HEK293 (cell line): ENCODE measurements at regions not wholly inside any gene's neighbourhood (a gene's known extent, or its start where the extent isn't known, plus 50 kb on each side); places are given as distances from the start of the nearest gene placed in this dataset.
"Not testable (repeated sequence)": the region's sequence is repeated elsewhere in the genome, so short reads cannot be mapped to it uniquely, and the experiment has no call there.

ENCODE experiments used
- CTCF ChIA-PET: fragments of 350-600 bp; formaldehyde crosslinking; extraction: SDS; loops from one replicate; lab custom pipeline; 2021; ENCODE audit warnings: antibody characterized with exemption; lab: Yijun Ruan, JAX
- POLR2A ChIA-PET: fragments of 300-600 bp; formaldehyde crosslinking; extraction: SDS; loops from one replicate; lab custom pipeline; 2020; ENCODE audit warnings: antibody characterized with exemption, inconsistent platforms; lab: Yijun Ruan, JAX
- H3K27ac ChIP-seq: fragments of 200-500 bp; sonication (Bioruptor generic); 2 replicates; pipeline ENCODE4 v1.5.1; 2014; ENCODE audit warnings: low read depth, low read length, control low read depth, inconsistent platforms; ENCODE audit errors: extremely low read depth
- H3K36me3 ChIP-seq, 2 experiments: fragments of 200-500 bp in 1 of 2; sonication (Bioruptor generic) in 1 of 2; 1 replicate in 1 of 2; 2 replicates in 1 of 2; pipeline ENCODE4 v1.5.1; 2014 to 2017; ENCODE audit warnings: inconsistent platforms in 2 of 2, low read length in 2 of 2; ENCODE audit not compliant: control insufficient read depth in 2 of 2, insufficient read depth in 1 of 2
- H3K4me1 ChIP-seq: fragments of 200-500 bp; sonication (Bioruptor generic); 2 replicates; pipeline ENCODE4 v1.5.1; 2014; ENCODE audit warnings: mild to moderate bottlenecking, low read length, inconsistent platforms; ENCODE audit not compliant: control insufficient read depth, insufficient read depth
- H3K4me3 ChIP-seq: 2 replicates; pipeline ENCODE4 v1.5.1; 2011; ENCODE audit warnings: low read depth, mild to moderate bottlenecking, control low read depth, low read length, moderate library complexity
- H3K9me3 ChIP-seq: fragments of 200-500 bp; sonication (Bioruptor generic); 2 replicates; pipeline ENCODE4 v1.5.1; 2014; ENCODE audit warnings: low read depth, low read length, inconsistent platforms; ENCODE audit not compliant: control insufficient read depth, insufficient read depth
- BCL11A ChIP-seq: fragments of 450-650 bp; formaldehyde crosslinking; IDR thresholded peaks from 2 replicates; pipeline ENCODE4 v1.5.1; 2016; ENCODE audit warnings: low read depth, missing biosample characterization, missing genetic modification characterization
- GFI1B ChIP-seq: fragments of 450-650 bp; formaldehyde crosslinking; IDR thresholded peaks from 2 replicates; pipeline ENCODE4 v1.5.1; 2016; ENCODE audit warnings: missing biosample characterization, missing genetic modification characterization
- GLI2 ChIP-seq: fragments of 450-650 bp; formaldehyde crosslinking; IDR thresholded peaks from 2 replicates; pipeline ENCODE4; 2017; ENCODE audit warnings: missing biosample characterization, missing genetic modification characterization, low read depth, borderline replicate concordance
- HOXD13 ChIP-seq: sonication (generic); formaldehyde crosslinking; IDR thresholded peaks from 2 replicates; pipeline ENCODE4 v1.8.0; 2022; ENCODE audit warnings: missing genetic modification reagents, borderline replicate concordance
- PRDM6 ChIP-seq: fragments of 450-650 bp; formaldehyde crosslinking; IDR thresholded peaks from 2 replicates; pipeline ENCODE4 v1.5.1; 2017; ENCODE audit warnings: missing biosample characterization, missing genetic modification characterization
- REPIN1 ChIP-seq: fragments of 450-650 bp; formaldehyde crosslinking; IDR thresholded peaks from 2 replicates; pipeline ENCODE4 v1.5.1; 2017; ENCODE audit warnings: missing biosample characterization, missing genetic modification characterization, low read depth
- SCRT1 ChIP-seq: fragments of 450-650 bp; formaldehyde crosslinking; IDR thresholded peaks from 2 replicates; pipeline ENCODE4 v1.5.1; 2016; ENCODE audit warnings: missing biosample characterization, missing genetic modification characterization, borderline replicate concordance
- SP3 ChIP-seq: fragments of 450-650 bp; formaldehyde crosslinking; IDR thresholded peaks from 2 replicates; pipeline ENCODE4 v1.5.1; 2016; ENCODE audit warnings: missing biosample characterization, missing genetic modification characterization
- ZBTB21 ChIP-seq: fragments of 450-650 bp; formaldehyde crosslinking; IDR thresholded peaks from 2 replicates; pipeline ENCODE4 v1.5.1; 2017; ENCODE audit warnings: missing biosample characterization, missing genetic modification characterization
- ZNF146 ChIP-seq: fragments of 450-650 bp; formaldehyde crosslinking; IDR thresholded peaks from 2 replicates; pipeline ENCODE4 v1.5.1; 2016; ENCODE audit warnings: missing biosample characterization, missing genetic modification characterization
- ZNF155 ChIP-seq: fragments of 450-650 bp; formaldehyde crosslinking; IDR thresholded peaks from 2 replicates; pipeline ENCODE4 v1.5.1; 2016; ENCODE audit warnings: missing biosample characterization, missing genetic modification characterization
- ZNF175 ChIP-seq: fragments of 450-650 bp; formaldehyde crosslinking; IDR thresholded peaks from 2 replicates; pipeline ENCODE4 v1.5.1; 2016; ENCODE audit warnings: missing biosample characterization, missing genetic modification characterization
- ZNF23 ChIP-seq: fragments of 450-650 bp; formaldehyde crosslinking; IDR thresholded peaks from 2 replicates; pipeline ENCODE4 v1.5.1; 2016; ENCODE audit warnings: missing biosample characterization, missing genetic modification characterization, borderline replicate concordance
- ZNF24 ChIP-seq: fragments of 450-650 bp; formaldehyde crosslinking; IDR thresholded peaks from 2 replicates; pipeline ENCODE4 v1.5.1; 2016; ENCODE audit warnings: missing biosample characterization, missing genetic modification characterization
- ZNF274 ChIP-seq, 2 experiments: fragments of 200-500 bp in 1 of 2; fragments of 450-650 bp in 1 of 2; sonication (Bioruptor generic) in 1 of 2; formaldehyde crosslinking in 1 of 2; IDR thresholded peaks; 2 replicates each; pipeline versions ENCODE4 v1.5.1 to v1.6.1; 2014 to 2016; ENCODE audit warnings: borderline replicate concordance in 1 of 2, inconsistent platforms in 1 of 2, low read length in 1 of 2, missing biosample characterization in 1 of 2, missing genetic modification characterization in 1 of 2
- ZNF280C ChIP-seq: fragments of 450-650 bp; formaldehyde crosslinking; IDR thresholded peaks from 2 replicates; pipeline ENCODE4 v1.5.1; 2016; ENCODE audit warnings: missing biosample characterization, missing genetic modification characterization
- ZNF292 ChIP-seq: fragments of 450-650 bp; formaldehyde crosslinking; IDR thresholded peaks from 2 replicates; pipeline ENCODE4 v1.5.1; 2016; ENCODE audit warnings: low read depth, missing biosample characterization, missing genetic modification characterization, borderline replicate concordance
- ZNF302 ChIP-seq: fragments of 450-650 bp; formaldehyde crosslinking; IDR thresholded peaks from 2 replicates; pipeline ENCODE4 v1.5.1; 2016; ENCODE audit warnings: missing biosample characterization, missing genetic modification characterization, low read depth
- ZNF354C ChIP-seq: fragments of 450-650 bp; formaldehyde crosslinking; IDR thresholded peaks from 2 replicates; pipeline ENCODE4 v1.5.1; 2016; ENCODE audit warnings: missing biosample characterization, missing genetic modification characterization, low read depth, borderline replicate concordance
- ZNF548 ChIP-seq: fragments of 450-650 bp; formaldehyde crosslinking; IDR thresholded peaks from 2 replicates; pipeline ENCODE4 v1.5.1; 2016; ENCODE audit warnings: missing biosample characterization, missing genetic modification characterization
- ZNF558 ChIP-seq: fragments of 450-650 bp; formaldehyde crosslinking; IDR thresholded peaks from 2 replicates; pipeline ENCODE4 v1.5.1; 2016; ENCODE audit warnings: missing biosample characterization, missing genetic modification characterization
- ZNF560 ChIP-seq: fragments of 450-650 bp; formaldehyde crosslinking; IDR thresholded peaks from 2 replicates; pipeline ENCODE4 v1.5.1; 2017; ENCODE audit warnings: missing biosample characterization, missing genetic modification characterization, borderline replicate concordance
- ZNF561 ChIP-seq: fragments of 450-650 bp; IDR thresholded peaks from 2 replicates; pipeline ENCODE4 v1.5.1; 2018; ENCODE audit warnings: missing biosample characterization, missing genetic modification characterization, borderline replicate concordance
- ZNF596 ChIP-seq: fragments of 450-650 bp; IDR thresholded peaks from 2 replicates; pipeline ENCODE4 v1.5.0; 2018; ENCODE audit warnings: missing biosample characterization, mild to moderate bottlenecking, missing genetic modification characterization, moderate library complexity
- ZNF623 ChIP-seq: fragments of 450-650 bp; formaldehyde crosslinking; IDR thresholded peaks from 2 replicates; pipeline ENCODE4 v1.5.1; 2016; ENCODE audit warnings: missing biosample characterization, missing genetic modification characterization
- ZNF624 ChIP-seq: fragments of 450-650 bp; formaldehyde crosslinking; IDR thresholded peaks from 2 replicates; pipeline ENCODE4 v1.5.1; 2017; ENCODE audit warnings: missing biosample characterization, missing genetic modification characterization
- ZNF658 ChIP-seq: fragments of 450-650 bp; formaldehyde crosslinking; IDR thresholded peaks from 2 replicates; pipeline ENCODE4; 2016; ENCODE audit warnings: missing biosample characterization, missing genetic modification characterization
- ZNF777 ChIP-seq: fragments of 450-650 bp; formaldehyde crosslinking; IDR thresholded peaks from 2 replicates; pipeline ENCODE4 v1.5.1; 2017; ENCODE audit warnings: missing biosample characterization, missing genetic modification characterization, borderline replicate concordance
- ZNF785 ChIP-seq: fragments of 450-650 bp; formaldehyde crosslinking; IDR thresholded peaks from 2 replicates; pipeline ENCODE4 v1.5.1; 2016; ENCODE audit warnings: missing biosample characterization, missing genetic modification characterization
- TF ChIP-seq, protein P1 (sequence below): fragments of 450-650 bp; formaldehyde crosslinking; IDR thresholded peaks from 2 replicates; pipeline ENCODE4 v1.5.1; 2016; ENCODE audit warnings: missing biosample characterization, missing genetic modification characterization

DNA sequence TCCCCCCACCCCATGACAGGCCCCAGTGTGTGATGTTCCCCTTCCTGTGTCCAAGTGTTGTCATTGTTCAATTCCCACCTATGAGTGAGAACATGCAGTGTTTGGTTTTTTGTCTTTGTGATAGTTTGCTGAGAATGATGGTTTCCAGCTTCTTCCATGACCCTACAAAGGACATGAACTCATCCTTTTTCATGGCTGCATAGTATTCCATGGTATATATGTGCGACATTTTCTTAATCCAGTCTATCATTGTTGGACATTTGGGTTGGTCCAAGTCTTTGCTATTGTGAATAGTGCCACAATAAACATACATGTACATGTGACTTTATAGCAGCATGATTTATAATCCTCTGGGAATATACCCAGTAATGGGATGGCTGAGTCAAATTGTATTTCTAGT, 927.9 kb downstream of the PLA2G4A start:
- H3K27ac ChIP-seq = not testable (repeated sequence)
- TF ChIP-seq ZNF146 (tag by site-specific recombination) = peak; percentile 84
- TF ChIP-seq, all 188 proteins: peak for 1; not testable (repeated sequence) for 187
- CTCF ChIA-PET, POLR2A ChIA-PET, H3K36me3 ChIP-seq, H3K4me3 ChIP-seq, H3K9me3 ChIP-seq, H3K4me1 ChIP-seq: not testable (repeated sequence)

GRCh38 chr1:187759825-187760333, 931.1 kb downstream of the PLA2G4A start:
- Histone ChIP-seq H3K27ac (no peak overlapping the region), H3K4me1 (no peaks in the 10 kb centered on the region), H3K36me3 (no peaks in the 10 kb centered on the region), H3K4me3 (no peak overlapping the region), H3K9me3 (no peaks in the 10 kb centered on the region)
- CTCF ChIA-PET = no interaction called here
- POLR2A ChIA-PET = no interaction called here
- TF ChIP-seq ZNF624 (no peak), ZNF292 (no peak), ZNF785 (tag by site-specific recombination) (no peak), ZNF561 (no peak), ZBTB21 (tag by site-specific recombination) (no peak), BCL11A (no peak), ZNF302 (tag by site-specific recombination) (no peak), ZNF24 (tag by site-specific recombination) (no peak), GLI2 (tag by site-specific recombination) (no peak), ZNF274 (IDR thresholded peaks at IDR 0.05; ENCODE audit: low read length) (no peak), ZNF274 (tag by site-specific recombination; IDR thresholded peaks at IDR 0.05; ENCODE audit: borderline replicate concordance) (no peak), ZNF280C (tag by site-specific recombination) (no peak), HOXD13 (CRISPR knock-in tag) (no peak), ZNF560 (tag by site-specific recombination) (no peak), ZNF23 (tag by site-specific recombination) (no peak), ZNF548 (no peak), REPIN1 (tag by site-specific recombination) (no peak), ZNF175 (no peak), ZNF658 (tag by site-specific recombination) (no peak)

DNA sequence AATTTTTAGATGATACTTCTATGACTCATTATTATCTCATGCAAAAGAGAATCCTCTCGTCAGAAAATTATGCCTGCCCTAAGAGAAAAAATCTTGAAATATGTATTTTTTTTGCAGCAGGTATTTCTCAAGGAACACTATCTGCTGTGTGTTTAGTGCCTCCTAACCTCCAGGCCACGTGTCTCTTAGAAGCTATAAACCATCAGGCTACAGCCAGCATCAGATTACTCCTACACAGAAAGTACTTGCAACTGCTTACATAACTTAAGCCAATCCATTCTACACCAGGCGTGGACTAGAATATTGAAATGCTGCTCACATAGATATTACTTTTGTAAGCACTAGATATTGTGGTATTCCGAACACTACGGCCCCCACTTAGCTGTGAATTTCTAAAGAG, 933.4 kb downstream of the PLA2G4A start:
- Histone ChIP-seq H3K27ac (no peak overlapping the region), H3K4me3 (no peak overlapping the region), H3K4me1 (no peaks in the 10 kb centered on the region), H3K9me3 (no peaks in the 10 kb centered on the region), H3K36me3 (no peaks in the 10 kb centered on the region)
- ChIA-PET POLR2A (no interaction called here), CTCF (interaction anchor here (0.6 kb wide), 1 partner anchor 464 kb away, joined by 3 read pairs; no protein-coding TSS in a partner anchor)
- TF ChIP-seq GFI1B (tag by site-specific recombination) = no peak
- no peak for TF ChIP-seq ZNF155 (tag by site-specific recombination)
- no peak for TF ChIP-seq PRDM6 (tag by site-specific recombination)
- no peak for TF ChIP-seq ZNF302 (tag by site-specific recombination)
- TF ChIP-seq ZNF777 = no peak
- TF ChIP-seq ZNF596 (tag by site-specific recombination) = no peak
- no peak for TF ChIP-seq SP3
- TF ChIP-seq, protein P1, sequence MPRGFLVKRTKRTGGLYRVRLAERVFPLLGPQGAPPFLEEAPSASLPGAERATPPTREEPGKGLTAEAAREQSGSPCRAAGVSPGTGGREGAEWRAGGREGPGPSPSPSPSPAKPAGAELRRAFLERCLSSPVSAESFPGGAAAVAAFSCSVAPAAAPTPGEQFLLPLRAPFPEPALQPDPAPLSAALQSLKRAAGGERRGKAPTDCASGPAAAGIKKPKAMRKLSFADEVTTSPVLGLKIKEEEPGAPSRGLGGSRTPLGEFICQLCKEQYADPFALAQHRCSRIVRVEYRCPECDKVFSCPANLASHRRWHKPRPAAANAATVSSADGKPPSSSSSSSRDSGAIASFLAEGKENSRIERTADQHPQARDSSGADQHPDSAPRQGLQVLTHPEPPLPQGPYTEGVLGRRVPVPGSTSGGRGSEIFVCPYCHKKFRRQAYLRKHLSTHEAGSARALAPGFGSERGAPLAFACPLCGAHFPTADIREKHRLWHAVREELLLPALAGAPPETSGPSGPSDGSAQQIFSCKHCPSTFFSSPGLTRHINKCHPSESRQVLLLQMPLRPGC = no peak
- TF ChIP-seq ZNF354C (tag by site-specific recombination) = no peak
- no peak for TF ChIP-seq ZNF623 (tag by site-specific recombination)
- no peak for TF ChIP-seq ZNF558 (tag by site-specific recombination)
- no peak for TF ChIP-seq SCRT1
